ENCODE measurements at regions not wholly inside any gene's neighbourhood (a gene's known extent, or its start where the extent isn't known, plus 50 kb on each side); places are given as distances from the start of the nearest gene placed in this dataset.

GRCh38 chr3:139095803-139096466 lies 51.2 kb upstream of the PRR23C start:
- H3K4me3 ChIP-seq (ENCODE audit: low read length), result no peak overlapping the region
- peaks cover 0 to 4% (median 0%) of the 10 kb centered on the region in 5 donors for H3K36me3 Mint-ChIP-seq
- POLR2A ChIA-PET, result no interaction called here
- ATAC-seq, result no peak
- no peaks in the 10 kb centered on the region for H3K36me3 ChIP-seq (ENCODE audit: control insufficient read depth in 2 of 3, insufficient read depth in 3 of 3, low read length in 3 of 3)
- intact Hi-C loops (cut with micrococcal nuclease), result no loop called here
- H3K27ac ChIP-seq (ENCODE audit: low read depth, low read length), result no peak overlapping the region
- H3K4me1 ChIP-seq (ENCODE audit: control insufficient read depth in 2 of 2, insufficient read depth in 2 of 2, low read length in 2 of 2), result no peaks in the 10 kb centered on the region
- no peak overlapping the region for H3K27ac Mint-ChIP-seq
- peaks cover 0 to 17% (median 6%) of the 10 kb centered on the region in 11 donors for H3K9me3 Mint-ChIP-seq
- H3K27me3 ChIP-seq (ENCODE audit: control insufficient read depth in 2 of 2, insufficient read depth in 2 of 2, low read length in 2 of 2), result no peaks in the 10 kb centered on the region
- no peaks in the 10 kb centered on the region for H3K4me1 Mint-ChIP-seq
- no peak for DNase-seq
- no peak overlapping the region for H3K4me3 Mint-ChIP-seq
- CTCF ChIA-PET, result no interaction called here
- no peaks in the 10 kb centered on the region for H3K9me3 ChIP-seq (ENCODE audit: control insufficient read depth in 2 of 3, low read length in 3 of 3)
- peaks cover 3 to 43% (median 23%) of the 10 kb centered on the region in 5 donors for H3K27me3 Mint-ChIP-seq

DNA sequence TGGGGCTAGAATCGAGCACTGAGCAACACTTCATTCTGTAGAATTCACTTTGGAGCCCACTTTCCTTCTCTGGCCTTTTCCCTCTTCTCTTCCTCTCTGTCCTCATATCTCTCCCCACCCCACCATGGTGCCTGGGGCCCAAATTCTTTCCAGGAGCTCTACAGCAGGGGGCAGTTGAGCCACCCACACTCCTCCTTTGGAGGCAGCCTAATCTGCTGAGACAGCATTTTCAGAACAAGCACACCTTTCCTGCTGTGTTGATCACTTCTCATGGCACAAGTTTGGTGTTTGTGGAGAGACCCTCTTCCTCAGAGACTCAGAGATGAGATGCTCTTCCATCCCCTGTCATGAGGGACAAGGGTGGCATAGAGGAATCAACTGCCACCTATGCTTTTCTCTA lies 52.0 kb upstream of the PRR23C start:
- DNase-seq (no peak), ATAC-seq (no peak)
- Histone ChIP-seq H3K36me3 (ENCODE audit: control insufficient read depth in 2 of 3, insufficient read depth in 3 of 3, low read length in 3 of 3) (no peaks in the 10 kb centered on the region), H3K9me3 (ENCODE audit: control insufficient read depth in 2 of 3, low read length in 3 of 3) (no peaks in the 10 kb centered on the region), H3K27me3 (ENCODE audit: control insufficient read depth in 2 of 2, insufficient read depth in 2 of 2, low read length in 2 of 2) (no peaks in the 10 kb centered on the region), H3K27ac (ENCODE audit: low read depth, low read length) (no peak overlapping the region), H3K4me1 (ENCODE audit: control insufficient read depth in 2 of 2, insufficient read depth in 2 of 2, low read length in 2 of 2) (no peaks in the 10 kb centered on the region), H3K4me3 (ENCODE audit: low read length) (no peak overlapping the region)
- H3K36me3 Mint-ChIP-seq, result peaks cover 0 to 4% (median 0%) of the 10 kb centered on the region in 5 donors
- POLR2A ChIA-PET, result no interaction called here
- peaks cover 3 to 49% (median 23%) of the 10 kb centered on the region in 5 donors for H3K27me3 Mint-ChIP-seq
- CTCF ChIA-PET, result no interaction called here
- peak overlapping the region in 1 of 9 donors; percentile 27 for H3K27ac Mint-ChIP-seq
- no peak overlapping the region for H3K4me3 Mint-ChIP-seq
- intact Hi-C loops (cut with micrococcal nuclease), result no loop called here
- peaks cover 0 to 17% (median 6%) of the 10 kb centered on the region in 11 donors for H3K9me3 Mint-ChIP-seq
- no peaks in the 10 kb centered on the region for H3K4me1 Mint-ChIP-seq

DNA sequence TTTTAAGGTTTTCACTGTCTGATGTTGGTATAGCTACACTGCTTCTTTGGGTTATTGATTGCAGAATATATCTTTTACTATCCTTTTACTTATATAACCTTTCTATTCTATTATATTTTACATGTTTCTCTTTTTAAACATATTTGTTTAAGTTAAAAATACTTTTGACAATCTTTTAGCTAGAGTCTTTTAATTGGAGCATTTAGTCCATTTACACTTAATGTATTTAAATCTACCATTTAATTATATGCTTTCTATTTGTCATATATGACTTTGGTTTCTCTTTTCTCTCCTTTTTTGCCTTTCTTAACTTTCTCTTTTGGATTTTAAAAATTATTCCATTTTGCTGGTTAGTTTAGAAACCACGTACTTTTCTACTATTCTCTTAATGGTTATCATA lies 53.7 kb upstream of the PRR23C start:
- peaks cover 3 to 53% (median 14%) of the 10 kb centered on the region in 5 donors for H3K27me3 Mint-ChIP-seq
- no peak overlapping the region for H3K27ac ChIP-seq (ENCODE audit: low read depth, low read length)
- peaks cover 0 to 8% (median 0%) of the 10 kb centered on the region in 11 donors for H3K9me3 Mint-ChIP-seq
- ChIA-PET POLR2A (no interaction called here), CTCF (no interaction called here)
- no peaks in the 10 kb centered on the region for H3K36me3 Mint-ChIP-seq
- no peak for ATAC-seq
- H3K4me1 Mint-ChIP-seq, result no peaks in the 10 kb centered on the region
- intact Hi-C loops (cut with micrococcal nuclease), result no loop called here
- H3K27ac Mint-ChIP-seq, result no peak overlapping the region
- no peak for DNase-seq
- no peaks in the 10 kb centered on the region for H3K4me1 ChIP-seq (ENCODE audit: control insufficient read depth in 2 of 2, insufficient read depth in 2 of 2, low read length in 2 of 2)
- H3K4me3 Mint-ChIP-seq, result no peak overlapping the region
- H3K27me3 ChIP-seq (ENCODE audit: control insufficient read depth in 2 of 2, insufficient read depth in 2 of 2, low read length in 2 of 2), result no peaks in the 10 kb centered on the region
- H3K9me3 ChIP-seq (ENCODE audit: control insufficient read depth in 2 of 3, low read length in 3 of 3), result no peaks in the 10 kb centered on the region
- no peak overlapping the region for H3K4me3 ChIP-seq (ENCODE audit: low read length)
- no peaks in the 10 kb centered on the region for H3K36me3 ChIP-seq (ENCODE audit: control insufficient read depth in 2 of 3, insufficient read depth in 3 of 3, low read length in 3 of 3)

DNA sequence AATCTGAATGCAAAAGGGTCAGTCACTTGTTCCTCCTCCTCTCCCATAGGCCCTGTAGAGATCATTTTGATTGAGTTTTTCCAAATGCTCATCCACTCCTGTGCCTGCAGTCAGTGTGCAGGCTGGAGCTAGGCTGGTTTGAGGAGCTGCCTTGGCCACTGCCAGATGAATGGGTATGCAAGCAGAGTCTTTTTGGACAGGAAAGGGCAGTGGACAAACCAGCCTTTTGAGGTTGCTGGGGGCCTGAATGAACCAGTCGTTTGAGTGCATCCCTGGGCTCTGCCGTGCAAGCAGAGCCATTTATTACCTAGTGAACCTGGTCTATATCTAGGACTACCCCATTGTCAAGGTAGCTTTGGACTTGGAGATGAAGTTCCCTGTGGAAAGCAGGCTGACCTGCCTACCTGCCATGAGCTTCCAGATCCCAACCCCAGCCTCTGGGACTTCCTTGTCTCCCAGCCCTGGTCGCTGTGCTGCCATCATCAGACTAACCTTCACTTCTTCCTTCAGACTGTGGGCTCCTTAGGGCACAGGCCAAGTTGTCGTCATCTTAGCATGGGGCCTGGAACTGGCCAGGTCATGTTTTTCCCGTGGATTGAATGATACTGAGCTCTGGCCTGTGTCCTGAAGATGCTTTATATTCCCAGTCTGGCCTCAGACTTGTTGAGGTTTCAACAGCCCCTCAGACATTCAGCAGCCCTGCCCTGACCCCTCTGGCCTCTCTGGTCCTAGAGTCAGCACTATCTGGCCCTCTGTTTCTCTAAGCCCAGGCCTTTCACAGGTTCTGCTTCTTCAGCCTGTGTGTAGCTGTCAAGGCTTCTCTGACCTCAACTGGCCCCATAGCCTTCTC lies 55.5 kb upstream of the PRR23C start:
- peaks cover 0 to 8% (median 0%) of the 10 kb centered on the region in 11 donors for H3K9me3 Mint-ChIP-seq
- ATAC-seq (no peak), DNase-seq (no peak)
- Histone ChIP-seq H3K4me3 (ENCODE audit: low read length) (no peak overlapping the region), H3K27ac (ENCODE audit: low read depth, low read length) (no peak overlapping the region), H3K4me1 (ENCODE audit: control insufficient read depth in 2 of 2, insufficient read depth in 2 of 2, low read length in 2 of 2) (no peaks in the 10 kb centered on the region), H3K36me3 (ENCODE audit: control insufficient read depth in 2 of 3, insufficient read depth in 3 of 3, low read length in 3 of 3) (no peaks in the 10 kb centered on the region), H3K9me3 (ENCODE audit: control insufficient read depth in 2 of 3, low read length in 3 of 3) (no peaks in the 10 kb centered on the region), H3K27me3 (ENCODE audit: control insufficient read depth in 2 of 2, insufficient read depth in 2 of 2, low read length in 2 of 2) (no peaks in the 10 kb centered on the region)
- intact Hi-C loops (cut with micrococcal nuclease), result no loop called here
- no peak overlapping the region for H3K4me3 Mint-ChIP-seq
- ChIA-PET POLR2A (no interaction called here), CTCF (no interaction called here)
- H3K27me3 Mint-ChIP-seq, result peaks cover 0 to 42% (median 8%) of the 10 kb centered on the region in 5 donors
- peaks cover 0 to 2% (median 0%) of the 10 kb centered on the region in 7 donors for H3K4me1 Mint-ChIP-seq
- no peak overlapping the region for H3K27ac Mint-ChIP-seq
- no peaks in the 10 kb centered on the region for H3K36me3 Mint-ChIP-seq

DNA sequence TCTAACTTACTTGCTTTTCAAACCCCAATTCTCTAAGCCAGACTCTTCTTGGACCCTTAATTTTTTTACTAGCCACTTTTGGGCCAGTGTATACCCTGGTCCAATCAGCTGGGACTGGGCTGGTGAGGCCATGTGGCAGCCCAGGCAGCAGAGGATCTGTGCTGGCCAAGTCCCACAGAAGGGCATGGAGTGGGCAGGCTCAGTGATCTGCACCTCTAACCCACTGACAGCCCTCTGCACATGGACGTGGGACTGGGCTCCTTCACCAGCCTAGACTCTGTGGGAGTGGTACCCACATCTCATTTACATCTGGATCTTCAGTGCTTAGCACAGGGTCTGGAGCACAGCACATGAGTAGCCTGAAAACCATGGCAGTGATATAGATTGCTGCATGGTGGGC lies 56.1 kb upstream of the PRR23C start:
- no peaks in the 10 kb centered on the region for H3K36me3 ChIP-seq (ENCODE audit: control insufficient read depth in 2 of 3, insufficient read depth in 3 of 3, low read length in 3 of 3)
- no peaks in the 10 kb centered on the region for H3K9me3 ChIP-seq (ENCODE audit: control insufficient read depth in 2 of 3, low read length in 3 of 3)
- intact Hi-C loops (cut with micrococcal nuclease), result no loop called here
- no peaks in the 10 kb centered on the region for H3K27me3 ChIP-seq (ENCODE audit: control insufficient read depth in 2 of 2, insufficient read depth in 2 of 2, low read length in 2 of 2)
- no peak for ATAC-seq
- Mint-ChIP-seq H3K36me3 (no peaks in the 10 kb centered on the region), H3K27me3 (peaks cover 0 to 36% (median 8%) of the 10 kb centered on the region in 5 donors), H3K27ac (no peak overlapping the region), H3K4me3 (no peak overlapping the region), H3K9me3 (peaks cover 0 to 8% (median 0%) of the 10 kb centered on the region in 11 donors), H3K4me1 (peaks cover 0 to 2% (median 0%) of the 10 kb centered on the region in 7 donors)
- H3K4me3 ChIP-seq (ENCODE audit: low read length), result no peak overlapping the region
- H3K4me1 ChIP-seq (ENCODE audit: control insufficient read depth in 2 of 2, insufficient read depth in 2 of 2, low read length in 2 of 2), result no peaks in the 10 kb centered on the region
- ChIA-PET CTCF (no interaction called here), POLR2A (no interaction called here)
- no peak overlapping the region for H3K27ac ChIP-seq (ENCODE audit: low read depth, low read length)
- DNase-seq, result no peak

DNA sequence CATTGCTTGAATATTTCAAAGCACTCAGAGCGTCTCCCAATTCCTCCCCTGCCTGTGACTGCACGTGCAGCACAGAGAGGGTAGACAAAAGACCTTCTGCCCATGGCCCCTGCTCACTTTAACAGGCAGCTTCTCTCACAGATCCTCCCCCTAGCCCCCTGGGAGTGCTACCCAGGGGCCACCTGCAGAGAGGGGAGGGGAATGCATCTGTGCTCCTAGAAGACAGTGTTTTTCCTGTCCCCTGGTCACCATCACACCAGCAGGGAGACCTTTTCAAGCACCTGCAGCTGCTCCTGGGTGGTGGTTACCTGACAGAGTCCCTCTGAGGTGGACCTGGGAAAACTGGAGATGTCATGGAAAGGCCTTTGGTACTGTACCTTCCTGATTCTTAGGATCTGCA lies 56.7 kb upstream of the PRR23C start:
- peaks cover 0 to 2% (median 0%) of the 10 kb centered on the region in 7 donors for H3K4me1 Mint-ChIP-seq
- peak in 1 of 9 donors; percentile 8 for DNase-seq
- no peak overlapping the region for H3K27ac ChIP-seq (ENCODE audit: low read depth, low read length)
- ChIA-PET CTCF (no interaction called here), POLR2A (no interaction called here)
- no peak overlapping the region for H3K27ac Mint-ChIP-seq
- H3K4me1 ChIP-seq (ENCODE audit: control insufficient read depth in 2 of 2, insufficient read depth in 2 of 2, low read length in 2 of 2), result no peaks in the 10 kb centered on the region
- H3K4me3 ChIP-seq (ENCODE audit: low read length), result no peak overlapping the region
- H3K9me3 ChIP-seq (ENCODE audit: control insufficient read depth in 2 of 3, low read length in 3 of 3), result no peaks in the 10 kb centered on the region
- H3K36me3 Mint-ChIP-seq, result no peaks in the 10 kb centered on the region
- no peaks in the 10 kb centered on the region for H3K36me3 ChIP-seq (ENCODE audit: control insufficient read depth in 2 of 3, insufficient read depth in 3 of 3, low read length in 3 of 3)
- peaks cover 0 to 36% (median 8%) of the 10 kb centered on the region in 5 donors for H3K27me3 Mint-ChIP-seq
- intact Hi-C loops (cut with micrococcal nuclease), result no loop called here
- H3K4me3 Mint-ChIP-seq, result no peak overlapping the region
- H3K9me3 Mint-ChIP-seq, result peaks cover 0 to 8% (median 0%) of the 10 kb centered on the region in 11 donors
- no peak for ATAC-seq
- no peaks in the 10 kb centered on the region for H3K27me3 ChIP-seq (ENCODE audit: control insufficient read depth in 2 of 2, insufficient read depth in 2 of 2, low read length in 2 of 2)

Data from naive thymus-derived CD4-positive, alpha-beta T cell (primary cell).